ENCODE measurements at regions not wholly inside any gene's neighbourhood (a gene's known extent, or its start where the extent isn't known, plus 50 kb on each side); places are given as distances from the start of the nearest gene placed in this dataset.
"Not testable (repeated sequence)": the region's sequence is repeated elsewhere in the genome, so short reads cannot be mapped to it uniquely, and the experiment has no call there.

- CTCF ChIA-PET = no interaction called here
- H3K27me3 ChIP-seq (ENCODE audit: control insufficient read depth in 2 of 2, insufficient read depth in 2 of 2, low read length in 2 of 2) = no peaks in the 10 kb centered on the region
- no peak overlapping the region for H3K4me3 ChIP-seq (replicated peaks in 1 of 3; ENCODE audit: insufficient read depth in 1 of 3, low read depth in 1 of 3, low read length in 3 of 3)
- H3K9me3 ChIP-seq (replicated peaks; ENCODE audit: control insufficient read depth, insufficient read depth, low read length) = peaks cover 2% of the 10 kb centered on the region
- no peaks in the 10 kb centered on the region for H3K4me1 ChIP-seq (ENCODE audit: control insufficient read depth, extremely low read depth, insufficient read depth, low read length)
- no peaks in the 10 kb centered on the region for H3K36me3 ChIP-seq (ENCODE audit: control insufficient read depth in 2 of 2, extremely low read depth in 1 of 2, insufficient read depth in 2 of 2, low read length in 2 of 2)
- no peaks in the 10 kb centered on the region for H3K9me1 ChIP-seq (replicated peaks; ENCODE audit: control insufficient read depth, extremely low read depth, insufficient read depth, low read length)
- POLR2A ChIA-PET = no interaction called here
- no peaks in the 10 kb centered on the region for H3K79me2 ChIP-seq (ENCODE audit: control insufficient read depth, insufficient read depth, low read length)
- H3K4me2 ChIP-seq (ENCODE audit: insufficient read depth, low read length) = no peak overlapping the region
- dilution Hi-C loops (cut with MboI; ENCODE audit: extremely low pct_ligation_motif_present, low sequenced_read_pairs) (no loop called here), intact Hi-C loops (cut with micrococcal nuclease) (no loop called here)
- H3K27ac ChIP-seq (ENCODE audit: insufficient read depth, low read depth, low read length) = no peak overlapping the region
- BruUV-seq (replicated peaks) = no TSS peak
- no peaks in the 10 kb centered on the region for H4K20me1 ChIP-seq (replicated peaks; ENCODE audit: control insufficient read depth, extremely low read depth, insufficient read depth, low read length)
- no peak overlapping the region for H2AFZ ChIP-seq (ENCODE audit: low read depth, low read length)
- FAIRE-seq = no peak
- TF ChIP-seq MYC (IDR thresholded peaks at IDR 0.05; ENCODE audit: low read depth, low read length) (no peak), POLR2A (IDR thresholded peaks at IDR 0.05; ENCODE audit: low read depth, low read length) (no peak), EZH2 (IDR thresholded peaks at IDR 0.05; ENCODE audit: borderline replicate concordance, low read depth, low read length, severe bottlenecking) (no peak), CTCF (IDR thresholded peaks at IDR 0.05; ENCODE audit: extremely low read depth in 1 of 2, insufficient read depth in 1 of 2, low read depth in 1 of 2, low read length in 2 of 2) (no peak), FOS (IDR thresholded peaks at IDR 0.05; ENCODE audit: borderline replicate concordance, insufficient read depth, low read length) (no peak), JUN (IDR thresholded peaks at IDR 0.05; ENCODE audit: borderline replicate concordance, insufficient read depth, insufficient read length, low read depth) (no peak), POLR2AphosphoS5 (IDR thresholded peaks at IDR 0.05; ENCODE audit: insufficient read depth, low read depth, low read length) (no peak), MAX (IDR thresholded peaks at IDR 0.05; ENCODE audit: insufficient read depth, insufficient read length) (no peak), GATA2 (IDR thresholded peaks at IDR 0.05; ENCODE audit: insufficient read depth, insufficient read length, low read depth, low read length) (no peak)
- H3K9ac ChIP-seq (replicated peaks; ENCODE audit: extremely low read depth, insufficient read depth, low read length) = no peak overlapping the region
- no peak for DNase-seq (ENCODE audit: low read depth, low spot score)
Measured at GRCh38 chr3:26018889-26019288, 229.0 kb downstream of the OXSM start.

GRCh38 chr3:26024206-26024605 lies 234.3 kb downstream of the OXSM start:
- intact Hi-C loops (cut with micrococcal nuclease); H4K20me1 ChIP-seq (replicated peaks; ENCODE audit: control insufficient read depth, extremely low read depth, insufficient read depth, low read length); FAIRE-seq; dilution Hi-C loops (cut with MboI; ENCODE audit: extremely low pct_ligation_motif_present, low sequenced_read_pairs); H3K9me1 ChIP-seq (replicated peaks; ENCODE audit: control insufficient read depth, extremely low read depth, insufficient read depth, low read length); H3K9me3 ChIP-seq (replicated peaks; ENCODE audit: control insufficient read depth, insufficient read depth, low read length); H3K4me1 ChIP-seq (ENCODE audit: control insufficient read depth, extremely low read depth, insufficient read depth, low read length); H3K27me3 ChIP-seq (ENCODE audit: control insufficient read depth in 2 of 2, insufficient read depth in 2 of 2, low read length in 2 of 2); H3K4me3 ChIP-seq (replicated peaks in 1 of 3; ENCODE audit: insufficient read depth in 1 of 3, low read depth in 1 of 3, low read length in 3 of 3); H3K27ac ChIP-seq (ENCODE audit: insufficient read depth, low read depth, low read length); H3K9ac ChIP-seq (replicated peaks; ENCODE audit: extremely low read depth, insufficient read depth, low read length); POLR2A ChIA-PET; H3K36me3 ChIP-seq (ENCODE audit: control insufficient read depth in 2 of 2, extremely low read depth in 1 of 2, insufficient read depth in 2 of 2, low read length in 2 of 2); DNase-seq (ENCODE audit: low read depth, low spot score); BruUV-seq (replicated peaks); H2AFZ ChIP-seq (ENCODE audit: low read depth, low read length); H3K4me2 ChIP-seq (ENCODE audit: insufficient read depth, low read length); H3K79me2 ChIP-seq (ENCODE audit: control insufficient read depth, insufficient read depth, low read length); CTCF ChIA-PET: not testable (repeated sequence)

All from endothelial cell of umbilical vein (primary cell).